Embryonic facial prominence (tissue), 1 donor: ENCODE measurements at regions not wholly inside any gene's neighbourhood (a gene's known extent, or its start where the extent isn't known, plus 50 kb on each side); places are given as distances from the start of the nearest gene placed in this dataset.
"Not testable (repeated sequence)": the region's sequence is repeated elsewhere in the genome, so short reads cannot be mapped to it uniquely, and the experiment has no call there.

Experiments used
- DNase-seq: peaks from one replicate; pipeline ENCODE4 v3.0.0-alpha.2; 2016; ENCODE audit errors: extremely low spot score

DNA sequence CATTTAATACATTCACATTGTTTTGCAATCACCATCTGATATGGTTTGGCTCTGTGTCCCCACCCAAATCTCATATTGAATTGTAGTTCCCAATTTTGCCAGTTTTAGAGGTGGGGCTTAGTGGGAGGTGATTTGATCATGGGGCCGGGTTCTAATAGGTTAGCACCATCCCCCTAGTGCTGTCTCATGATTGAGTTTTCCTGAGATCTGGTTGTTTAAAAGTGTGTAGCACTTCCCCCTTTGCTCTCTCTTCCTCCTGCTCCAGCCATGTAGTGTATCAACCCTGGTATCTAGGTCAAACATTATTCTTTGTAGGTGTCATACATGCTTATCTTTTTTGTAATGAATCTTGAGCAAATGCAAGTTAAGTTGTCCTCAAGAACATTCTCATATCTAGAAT lies 83.3 kb upstream of the KIT start:
- DNase-seq: no peak

DNA sequence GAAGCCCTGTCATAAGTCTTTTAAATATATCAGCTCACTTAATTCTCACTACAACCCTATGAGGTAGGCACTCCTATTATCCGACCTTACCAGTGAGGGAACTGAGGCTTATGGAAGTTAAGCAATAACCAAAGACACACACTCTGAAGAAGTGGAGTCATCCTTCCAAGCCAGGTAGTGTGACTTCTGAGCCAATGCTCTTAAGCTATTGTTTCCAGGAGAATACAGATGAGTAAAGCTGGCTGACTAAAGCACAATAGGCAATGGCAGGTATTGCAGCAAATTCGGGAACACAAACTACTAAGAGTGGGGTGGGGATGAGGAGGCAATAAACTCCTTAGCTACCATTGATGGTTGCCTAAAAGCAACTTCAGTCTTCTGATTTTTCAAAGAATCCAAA lies 81.8 kb upstream of the KIT start:
- no peak for DNase-seq

DNA sequence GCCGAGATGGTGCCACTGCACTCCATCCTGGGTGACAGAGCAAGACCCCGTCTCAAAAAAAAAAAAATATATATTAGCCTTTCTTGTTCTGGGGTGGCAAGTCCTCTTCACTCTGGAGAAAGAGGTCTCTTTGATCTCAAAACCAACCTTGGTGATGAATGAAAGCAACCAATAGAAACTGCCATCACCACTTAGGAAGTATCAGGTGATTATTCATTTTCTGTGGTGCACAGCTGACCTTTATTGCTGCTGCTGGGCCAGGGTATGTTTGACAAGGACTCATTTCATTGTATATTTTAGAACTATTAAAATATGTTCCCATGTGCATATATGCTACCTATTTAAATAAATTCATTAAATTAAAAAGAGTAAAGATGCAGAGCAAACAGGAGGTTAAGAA lies 76.0 kb upstream of the KIT start:
- DNase-seq: no peak

DNA sequence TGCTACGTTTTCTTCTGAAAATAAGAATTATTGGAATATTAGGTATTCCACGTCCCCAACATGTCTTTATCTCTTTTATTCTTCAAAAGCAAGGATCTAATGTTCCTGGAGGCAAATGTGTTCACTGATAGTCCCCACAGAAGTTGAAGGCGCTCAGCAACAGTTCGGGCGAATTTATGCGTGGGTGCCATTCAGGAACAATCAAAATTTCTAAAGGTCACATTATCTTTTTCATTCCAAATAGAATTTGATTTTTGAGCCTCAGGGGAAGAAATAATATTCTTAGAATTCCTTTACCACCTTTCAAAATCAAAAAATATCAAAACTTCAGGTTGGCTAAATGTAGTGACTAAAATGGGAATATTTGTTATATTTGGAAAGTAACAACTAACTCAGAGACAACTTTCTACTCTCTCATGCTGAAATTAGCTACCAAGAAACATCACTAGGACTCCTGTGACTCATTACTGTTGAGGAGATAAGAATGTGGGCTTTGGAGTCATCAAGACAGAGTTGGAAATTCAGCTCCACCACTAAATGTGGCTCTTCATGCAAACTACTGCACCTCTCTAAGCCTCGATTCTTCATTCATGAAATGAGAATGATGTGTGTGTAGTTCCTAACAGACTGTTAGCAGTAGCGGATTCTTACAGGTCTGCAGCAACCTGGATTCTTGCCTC lies 72.3 kb upstream of the KIT start:
- no peak for DNase-seq

DNA sequence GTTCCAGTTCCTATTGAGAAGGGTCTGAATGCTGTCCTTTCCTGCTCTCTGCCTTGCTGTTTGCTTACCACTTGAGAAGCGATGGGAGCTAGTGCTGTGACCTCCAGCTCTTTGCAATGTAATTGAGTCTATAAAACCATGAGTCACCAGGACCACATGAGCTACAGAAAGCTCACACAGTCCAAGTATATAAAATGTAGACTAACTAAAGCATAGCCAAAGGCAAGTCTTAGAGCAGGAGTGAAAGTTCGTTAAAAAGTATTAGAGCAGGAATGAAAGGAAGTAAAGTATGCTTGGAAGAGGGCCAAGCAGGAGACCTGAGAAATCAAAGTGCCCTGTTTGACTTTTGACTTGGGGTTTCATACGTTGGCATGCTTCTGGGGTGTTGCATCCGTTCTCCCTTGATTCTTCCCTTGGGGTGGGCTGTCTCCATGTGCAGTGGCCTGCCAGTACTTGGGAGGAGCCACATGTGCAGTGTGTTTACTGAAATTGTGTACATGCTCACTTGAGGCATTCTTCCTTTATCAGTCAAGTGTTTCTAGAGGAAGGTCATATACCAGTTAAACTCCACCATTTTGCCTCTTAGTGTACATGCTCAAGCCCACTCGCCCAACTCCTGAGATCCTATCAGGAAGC lies 71.3 kb upstream of the KIT start:
- no peak for DNase-seq

DNA sequence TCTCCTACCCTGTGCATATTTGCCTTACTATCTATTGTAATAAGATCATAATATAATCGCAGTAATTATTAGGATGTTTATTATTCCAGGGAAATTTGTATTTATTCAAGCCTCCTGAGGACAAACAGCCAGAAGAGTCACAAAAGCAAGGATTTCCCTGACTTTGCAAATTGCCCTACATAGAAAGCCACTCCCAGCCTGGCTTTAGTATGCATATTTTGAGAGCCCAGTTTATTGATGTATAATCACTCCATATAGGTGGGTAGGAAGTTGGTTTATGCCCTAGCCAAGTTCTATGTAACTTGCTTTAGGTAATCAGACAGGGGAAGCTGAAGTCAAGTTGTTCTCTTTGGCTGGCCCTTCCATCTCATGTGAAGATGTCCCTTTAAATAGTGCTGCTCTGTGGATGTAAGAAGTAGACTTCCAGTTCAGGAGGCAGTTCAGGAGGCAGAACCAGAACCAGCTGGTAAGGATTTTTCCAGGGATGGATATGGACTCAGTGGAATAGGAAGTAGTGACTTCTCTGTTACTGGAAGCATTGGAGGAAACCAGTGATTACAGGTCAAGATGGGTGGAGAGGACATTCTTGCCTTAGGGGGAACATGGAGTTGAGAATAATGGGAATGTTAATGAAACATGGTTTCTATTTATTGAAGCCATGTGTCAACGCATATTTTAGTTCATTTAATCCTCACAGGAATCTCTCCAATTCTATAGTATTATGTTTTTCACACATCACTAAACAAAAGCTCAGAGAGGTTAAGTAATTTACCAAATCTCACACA lies 70.5 kb upstream of the KIT start:
- DNase-seq: no peak

DNA sequence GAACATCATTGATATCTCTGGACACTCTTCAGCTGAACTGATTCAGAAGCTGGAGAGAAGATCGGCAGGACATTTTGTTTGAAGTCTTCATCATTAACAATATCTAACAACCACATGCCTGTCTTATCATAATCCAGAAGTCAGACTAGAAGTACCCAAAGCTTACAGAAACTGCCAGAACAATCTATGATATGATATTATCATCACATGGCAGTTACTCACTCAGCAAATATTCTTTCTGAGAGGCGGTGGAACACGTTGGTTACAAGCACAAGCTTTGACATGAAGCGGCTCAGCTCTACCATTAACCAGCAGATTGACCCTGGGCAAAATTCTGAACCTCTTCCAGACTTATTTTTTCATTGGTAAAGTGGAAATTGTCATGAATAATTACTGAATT lies 69.4 kb upstream of the KIT start:
- no peak for DNase-seq

DNA sequence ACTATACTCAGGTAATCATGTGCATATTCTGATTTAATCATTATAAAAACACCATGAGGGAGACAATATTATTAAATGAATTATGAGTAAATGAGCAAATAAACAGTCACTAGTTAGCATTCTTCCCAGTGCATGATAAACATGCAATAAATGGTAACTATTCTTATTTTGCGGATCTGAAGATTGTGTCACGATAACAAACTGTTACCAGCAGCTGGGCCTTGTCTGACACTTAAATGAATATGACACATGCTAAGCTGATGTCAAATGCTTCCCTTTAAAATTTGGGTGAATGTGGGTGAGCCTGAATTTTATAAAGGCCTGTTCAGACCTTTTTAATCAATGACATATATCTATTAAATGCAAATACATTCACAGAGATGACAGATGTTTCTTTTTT lies 68.2 kb upstream of the KIT start:
- no peak for DNase-seq

DNA sequence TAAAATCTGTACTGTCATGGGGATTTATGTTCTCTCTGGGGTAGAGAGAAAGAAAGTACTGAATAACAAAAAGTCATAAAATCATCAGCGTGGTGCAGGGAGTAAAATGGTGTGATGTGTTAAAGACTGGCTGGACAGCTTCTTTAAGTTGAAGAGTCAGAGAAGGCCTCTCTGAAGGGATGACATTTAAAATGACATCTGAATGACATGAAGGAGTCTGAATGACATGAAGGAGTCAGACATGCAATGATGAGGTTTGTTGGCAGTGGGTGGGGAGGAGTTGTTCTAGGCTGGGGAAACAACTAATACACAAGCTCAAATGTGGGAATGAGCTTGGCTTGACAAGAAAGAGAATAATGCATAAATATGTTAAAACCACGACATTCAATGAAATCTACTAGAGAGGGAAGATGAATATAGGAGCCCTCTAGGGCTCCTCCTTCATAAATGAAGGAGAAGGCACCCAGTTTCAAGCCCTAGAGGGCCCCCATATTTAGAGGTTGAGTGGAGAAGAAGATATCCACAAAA lies 63.9 kb upstream of the KIT start:
- DNase-seq: no peak

DNA sequence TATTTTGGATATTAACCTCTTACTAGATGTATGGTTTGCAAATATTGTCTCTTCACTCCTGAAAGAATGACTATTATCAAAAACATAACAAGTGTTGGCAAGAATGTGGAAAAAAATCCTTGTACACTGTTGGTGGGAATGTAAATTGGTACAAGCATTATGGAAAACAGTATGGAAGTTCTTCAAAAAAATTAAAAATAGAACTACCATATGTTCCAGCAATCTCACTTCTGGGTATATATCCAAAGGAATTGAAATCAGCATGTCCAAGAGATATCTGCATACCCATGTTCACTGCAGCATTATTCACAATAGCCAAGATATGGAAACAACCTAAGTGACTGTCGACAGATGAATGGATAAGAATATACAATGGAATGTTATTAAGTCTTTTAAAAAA lies 61.6 kb upstream of the KIT start:
- DNase-seq: no peak

DNA sequence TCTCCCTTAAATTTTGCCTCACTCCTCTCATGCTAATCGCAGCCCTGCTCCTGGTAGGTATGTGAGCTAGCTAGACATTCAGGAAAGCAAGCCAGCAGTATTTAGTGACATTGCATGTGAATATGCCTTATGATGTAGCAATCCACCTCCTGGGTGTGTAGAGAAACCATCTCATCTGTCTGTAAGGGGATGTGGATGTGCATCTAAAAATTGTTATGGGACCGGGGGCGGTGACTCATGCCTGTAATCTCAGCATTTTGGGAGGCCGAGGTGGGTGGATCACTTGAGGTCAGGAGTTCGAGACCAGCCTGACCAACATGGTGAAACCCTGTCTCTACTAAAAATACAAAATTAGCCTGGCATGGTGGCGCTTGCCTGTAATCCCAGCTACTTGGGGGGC lies 60.1 kb upstream of the KIT start:
- not testable (repeated sequence) for DNase-seq

DNA sequence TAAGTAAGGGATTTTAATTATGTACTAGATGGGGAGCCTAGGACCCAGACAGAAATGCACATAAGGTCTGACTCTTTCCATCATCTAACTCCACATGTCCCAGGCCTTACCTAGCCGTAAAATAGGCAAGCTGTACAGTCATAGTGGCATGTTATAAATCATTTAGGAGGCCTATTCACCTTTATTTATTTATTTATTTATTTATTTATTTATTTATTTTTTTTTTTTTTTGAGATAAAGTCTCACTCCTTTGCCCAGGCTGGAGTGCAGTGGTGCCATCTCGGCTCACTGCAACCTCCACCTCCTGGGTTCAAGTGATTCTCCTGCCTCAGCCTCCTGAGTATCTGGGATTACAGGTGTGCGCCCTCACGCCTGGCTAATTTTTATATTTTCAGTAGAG lies 55.6 kb upstream of the KIT start:
- DNase-seq: not testable (repeated sequence)

DNA sequence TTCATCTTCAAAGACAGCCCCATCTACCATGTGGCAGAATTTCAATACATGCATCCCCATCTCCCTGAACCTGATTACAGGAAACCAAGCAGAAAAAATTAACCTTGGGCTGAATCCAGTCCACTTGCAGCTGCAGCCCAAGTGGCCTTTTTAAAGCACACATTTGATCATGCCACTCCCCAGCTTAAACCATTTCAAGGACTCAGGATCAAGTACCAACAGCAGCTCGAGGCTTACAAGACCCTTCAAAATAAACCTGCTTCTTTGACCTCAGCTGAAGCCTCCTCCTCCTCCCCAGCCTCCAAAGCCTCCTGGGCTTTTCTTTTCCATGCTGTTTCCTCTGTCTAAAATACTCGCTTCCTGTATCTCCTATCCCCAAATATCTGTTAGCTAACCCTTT lies 50.7 kb upstream of the KIT start:
- no peak for DNase-seq

DNA sequence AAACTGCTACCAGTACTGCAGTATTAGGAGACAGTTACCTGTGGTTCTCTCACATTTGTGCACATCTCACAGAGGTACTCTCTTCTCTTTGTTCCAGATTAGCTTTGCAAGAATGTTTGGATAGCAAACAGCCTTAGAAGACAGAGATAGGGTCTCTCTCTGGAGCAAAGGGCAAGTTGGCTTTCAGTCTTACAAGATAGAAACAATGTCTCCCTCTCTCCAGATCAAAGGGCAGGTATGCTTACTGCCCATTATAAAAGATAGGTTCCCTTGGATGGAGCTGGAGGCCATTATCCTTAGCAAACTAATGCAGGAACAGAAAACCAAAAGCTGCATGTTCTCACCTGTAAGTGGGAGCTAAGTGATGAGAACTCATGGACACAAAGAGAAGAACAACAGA lies 50.2 kb upstream of the KIT start:
- no peak for DNase-seq
